ENCODE measurements at regions not wholly inside any gene's neighbourhood (a gene's known extent, or its start where the extent isn't known, plus 50 kb on each side); places are given as distances from the start of the nearest gene placed in this dataset.

GRCh38 chr2:120401275-120402066 is 55.5 kb downstream of the INHBB start:
- Histone ChIP-seq H3K9me3 (no peaks in the 10 kb centered on the region), H3K4me3 (no peak overlapping the region), H3K27me3 (peaks cover 0 to 7% (median 0%) of the 10 kb centered on the region in 9 donors), H3K36me3 (no peaks in the 10 kb centered on the region), H3K4me1 (no peaks in the 10 kb centered on the region), H3K27ac (no peak overlapping the region)
- 75 to 84% (median 80%) methylated on average over 8 of the region's 8 CpGs for WGBS, 4 donors
- DNase-seq: peak in 2 of 5 donors; percentile 11 to 48
- TF ChIP-seq POLR2A (IDR thresholded peaks at IDR 0.05): no peak
- no peak for TF ChIP-seq CTCF (IDR thresholded peaks at IDR 0.05)
- no peak for ATAC-seq
- intact Hi-C loops (cut with DNase I): no loop called here

- TF ChIP-seq CTCF (IDR thresholded peaks at IDR 0.05) (no peak), POLR2A (IDR thresholded peaks at IDR 0.05) (no peak)
- no peak for DNase-seq
Measured at GRCh38 chr2:120402067-120402433, 56.1 kb downstream of the INHBB start.

GRCh38 chr2:120402508-120402907 is 56.6 kb downstream of the INHBB start:
- Histone ChIP-seq H3K27me3 (peaks cover 0 to 6% (median 0%) of the 10 kb centered on the region in 9 donors), H3K9me3 (no peaks in the 10 kb centered on the region), H3K36me3 (no peaks in the 10 kb centered on the region), H3K4me3 (no peak overlapping the region), H3K27ac (no peak overlapping the region), H3K4me1 (no peaks in the 10 kb centered on the region)
- TF ChIP-seq CTCF (IDR thresholded peaks at IDR 0.05): no peak
- no peak for TF ChIP-seq POLR2A (IDR thresholded peaks at IDR 0.05)
- ATAC-seq (no peak), DNase-seq (no peak)
- intact Hi-C loops (cut with DNase I): no loop called here
- WGBS, 4 donors: 82 to 98% (median 89%) methylated on average over 5 to 6 of the region's 6 CpGs

More at GRCh38 chr2:120402067-120402433, 56.1 kb downstream of the INHBB start:
- H3K27ac ChIP-seq: no peak overlapping the region
- intact Hi-C loops (cut with DNase I): no loop called here
- 59 to 65% (median 65%) methylated on average over 5 of the region's 5 CpGs for WGBS, 4 donors
- no peak for ATAC-seq
- H3K9me3 ChIP-seq: no peaks in the 10 kb centered on the region
- no peaks in the 10 kb centered on the region for H3K36me3 ChIP-seq
- H3K4me1 ChIP-seq: no peaks in the 10 kb centered on the region
- no peak overlapping the region for H3K4me3 ChIP-seq
- H3K27me3 ChIP-seq: peaks cover 0 to 6% (median 0%) of the 10 kb centered on the region in 9 donors

GRCh38 chr2:120403261-120403660 is 57.3 kb downstream of the INHBB start:
- ATAC-seq (no peak), DNase-seq (no peak)
- H3K36me3 ChIP-seq: no peaks in the 10 kb centered on the region
- H3K27me3 ChIP-seq: peaks cover 0 to 6% (median 0%) of the 10 kb centered on the region in 9 donors
- no peak overlapping the region for H3K27ac ChIP-seq
- H3K9me3 ChIP-seq: peaks cover 0 to 2% (median 0%) of the 10 kb centered on the region in 12 donors
- intact Hi-C loops (cut with DNase I): no loop called here
- 73 to 88% (median 81%) methylated on average over 5 of the region's 5 CpGs for WGBS, 4 donors
- no peak for TF ChIP-seq POLR2A (IDR thresholded peaks at IDR 0.05)
- TF ChIP-seq CTCF (IDR thresholded peaks at IDR 0.05): no peak
- no peaks in the 10 kb centered on the region for H3K4me1 ChIP-seq
- H3K4me3 ChIP-seq: no peak overlapping the region

Data from heart left ventricle (tissue), 16 donors.